Uterus (tissue), 2 donors: ENCODE measurements at regions not wholly inside any gene's neighbourhood (a gene's known extent, or its start where the extent isn't known, plus 50 kb on each side); places are given as distances from the start of the nearest gene placed in this dataset.

Experiments used
- CTCF ChIP-seq, 4 experiments: fragments of 200-600 bp in 2 of 4; fragments of 450-650 bp in 2 of 4; sonication (generic) in 2 of 4; IDR thresholded peaks; one replicate each; pipeline ENCODE4 v1.5.1; 2016 to 2019; ENCODE audit warnings: antibody characterized with exemption in 4 of 4, mild to moderate bottlenecking in 2 of 4, moderate library complexity in 1 of 4
- POLR2A ChIP-seq, 2 donors: fragments of 450-650 bp; IDR thresholded peaks; one replicate each; pipeline ENCODE4 v1.6.1; 2016; ENCODE audit warnings: antibody characterized with exemption in 2 of 2, mild to moderate bottlenecking in 1 of 2, moderate library complexity in 1 of 2

DNA sequence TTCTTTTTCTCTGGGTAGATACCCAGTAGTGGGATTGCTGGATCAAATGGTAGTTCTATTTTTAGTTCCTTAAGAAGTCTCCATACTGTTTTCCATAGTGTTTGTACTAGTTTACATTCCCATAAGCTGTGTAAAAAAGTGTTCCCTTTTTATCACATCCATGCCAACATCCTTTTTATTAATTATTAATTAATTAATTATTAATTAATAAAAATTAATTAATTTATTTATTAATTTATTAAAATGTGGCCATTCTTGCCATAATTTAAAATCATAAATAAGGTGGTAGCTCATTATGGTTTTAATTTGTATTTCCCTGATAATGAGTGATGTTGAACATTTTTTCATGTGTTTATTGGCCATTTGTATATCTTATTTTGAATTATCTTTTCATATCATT is 173.9 kb upstream of the FOXN2 start:
- TF ChIP-seq CTCF (IDR thresholded peaks at IDR 0.05) (no peak), POLR2A (IDR thresholded peaks at IDR 0.05) (no peak)
